Tibial nerve (tissue), 4 donors: ENCODE measurements at regions not wholly inside any gene's neighbourhood (a gene's known extent, or its start where the extent isn't known, plus 50 kb on each side); places are given as distances from the start of the nearest gene placed in this dataset.

Experiments used
- CTCF ChIP-seq, 5 experiments: fragments of 200-600 bp in 3 of 5; fragments of 450-650 bp in 2 of 5; sonication (generic) in 3 of 5; IDR thresholded peaks; one replicate each; pipeline ENCODE4 v1.5.1; 2016 to 2019; ENCODE audit warnings: antibody characterized with exemption in 5 of 5, mild to moderate bottlenecking in 3 of 5, moderate library complexity in 2 of 5
- EP300 ChIP-seq, 2 donors: sonication (generic); formaldehyde crosslinking; IDR thresholded peaks; one replicate each; pipeline ENCODE4 v1.6.1; 2017; ENCODE audit warnings: antibody characterized with exemption in 2 of 2, mild to moderate bottlenecking in 1 of 2
- POLR2A ChIP-seq, 2 donors: fragments of 450-650 bp; IDR thresholded peaks; one replicate each; pipeline ENCODE4 v1.6.1; 2017; ENCODE audit warnings: antibody characterized with exemption in 2 of 2, mild to moderate bottlenecking in 2 of 2, moderate library complexity in 2 of 2

- no peak for TF ChIP-seq CTCF (IDR thresholded peaks at IDR 0.05)
- no peak for TF ChIP-seq EP300 (IDR thresholded peaks at IDR 0.05)
- no peak for TF ChIP-seq POLR2A (IDR thresholded peaks at IDR 0.05)
Observed at GRCh38 chr1:110786802-110787327, 86.1 kb upstream of the CD53 start.
